ENCODE measurements at regions not wholly inside any gene's neighbourhood (a gene's known extent, or its start where the extent isn't known, plus 50 kb on each side); places are given as distances from the start of the nearest gene placed in this dataset.

- 86 to 88% methylated on average over 3 of the region's 3 CpGs for WGBS, 2 donors
Measured at GRCh38 chr5:128673970-128674369, 135.9 kb upstream of the FBN2 start.

GRCh38 chr5:128674837-128675446 is 136.9 kb upstream of the FBN2 start:
- no peaks in the 10 kb centered on the region for H3K36me3 ChIP-seq
- no peaks in the 10 kb centered on the region for H3K4me1 ChIP-seq
- WGBS, 2 donors, result 51 to 58% methylated on average over 3 of the region's 3 CpGs
- DNase-seq, result no peak
- TF ChIP-seq POLR2A (IDR thresholded peaks at IDR 0.05) (no peak), CTCF (IDR thresholded peaks at IDR 0.05) (peak in 4 of 6 experiments; percentile 30 to 67 (median 42))
- H3K9me3 ChIP-seq, result no peaks in the 10 kb centered on the region
- no peak overlapping the region for H3K27ac ChIP-seq
- H3K4me3 ChIP-seq, result no peak overlapping the region
- intact Hi-C loops (cut with DNase I), result loop anchor here (10.0 kb wide), 1 partner anchor 460 kb away; no protein-coding TSS in a partner anchor
- no peaks in the 10 kb centered on the region for H3K27me3 ChIP-seq

More at GRCh38 chr5:128673970-128674369, 135.9 kb upstream of the FBN2 start:
- H3K36me3 ChIP-seq, result no peaks in the 10 kb centered on the region
- no peak overlapping the region for H3K4me3 ChIP-seq
- H3K4me1 ChIP-seq, result no peaks in the 10 kb centered on the region
- DNase-seq, result no peak
- intact Hi-C loops (cut with DNase I), result loop anchor here (10.0 kb wide), 1 partner anchor 459 kb away; no protein-coding TSS in a partner anchor
- H3K9me3 ChIP-seq, result no peaks in the 10 kb centered on the region
- H3K27ac ChIP-seq, result no peak overlapping the region
- TF ChIP-seq CTCF (IDR thresholded peaks at IDR 0.05) (no peak), POLR2A (IDR thresholded peaks at IDR 0.05) (no peak)
- no peaks in the 10 kb centered on the region for H3K27me3 ChIP-seq

GRCh38 chr5:128681096-128681495 is 143.1 kb upstream of the FBN2 start:
- TF ChIP-seq POLR2A (IDR thresholded peaks at IDR 0.05), result no peak
- TF ChIP-seq CTCF (IDR thresholded peaks at IDR 0.05), result no peak
- H3K4me1 ChIP-seq, result peaks cover 0 to 9% (median 0%) of the 10 kb centered on the region in 3 donors
- no peak for DNase-seq
- 80 to 82% methylated on average over 5 of the region's 5 CpGs for WGBS, 2 donors
- intact Hi-C loops (cut with DNase I), result no loop called here
- no peaks in the 10 kb centered on the region for H3K9me3 ChIP-seq
- H3K27ac ChIP-seq, result no peak overlapping the region
- no peaks in the 10 kb centered on the region for H3K27me3 ChIP-seq
- H3K4me3 ChIP-seq, result no peak overlapping the region
- no peaks in the 10 kb centered on the region for H3K36me3 ChIP-seq

GRCh38 chr5:128681764-128682592 is 143.9 kb upstream of the FBN2 start:
- no peak for DNase-seq
- peaks cover 0 to 9% (median 0%) of the 10 kb centered on the region in 3 donors for H3K4me1 ChIP-seq
- 36 to 37% methylated on average over 7 of the region's 7 CpGs for whole genome bisulfite sequencing, 2 donors

More at GRCh38 chr5:128681764-128682592, 143.9 kb upstream of the FBN2 start:
- Histone ChIP-seq H3K36me3 (no peaks in the 10 kb centered on the region), H3K4me3 (no peak overlapping the region), H3K9me3 (no peaks in the 10 kb centered on the region), H3K27me3 (no peaks in the 10 kb centered on the region), H3K27ac (no peak overlapping the region)
- intact Hi-C loops (cut with DNase I), result no loop called here
- no peak for TF ChIP-seq CTCF (IDR thresholded peaks at IDR 0.05)
- no peak for TF ChIP-seq POLR2A (IDR thresholded peaks at IDR 0.05)

Measured in esophagus squamous epithelium (tissue), 5 donors.